B cell (primary cell): ENCODE measurements at regions not wholly inside any gene's neighbourhood (a gene's known extent, or its start where the extent isn't known, plus 50 kb on each side); places are given as distances from the start of the nearest gene placed in this dataset.

Experiments
- ATAC-seq: fragments of 200-7000 bp; cut with Tn5 transposase; one replicate; pipeline ENCODE4 v1.10.0; 2021; ENCODE audit warnings: low read depth, mild to moderate bottlenecking, moderate number of reproducible peaks, moderate library complexity
- CTCF ChIA-PET: fragments of 350-600 bp; sonication (Branson Sonifier 250); formaldehyde crosslinking; loops from one replicate; lab custom pipeline; 2021; ENCODE audit warnings: antibody characterized with exemption, inconsistent platforms; lab: Charles Lee
- POLR2A ChIA-PET: fragments of 350-600 bp; sonication (Branson Sonifier 250); formaldehyde crosslinking; loops from one replicate; lab custom pipeline; 2021; ENCODE audit warnings: antibody characterized with exemption; lab: Charles Lee
- DNase-seq: peaks from one replicate; pipeline ENCODE4 v3.0.0; 2013
- H2AFZ ChIP-seq: 2 replicates; pipeline ENCODE4 v1.6.1; 2012; ENCODE audit warnings: mild to moderate bottlenecking, low read depth, low read length; ENCODE audit not compliant: insufficient read depth, poor library complexity, severe bottlenecking
- H3K27ac ChIP-seq, 2 donors: 1 replicate in 1 of 2; 2 replicates in 1 of 2; pipeline ENCODE4 v1.5.1; 2012 to 2013; ENCODE audit warnings: low read length in 2 of 2, mild to moderate bottlenecking in 2 of 2, moderate library complexity in 1 of 2
- H3K27me3 ChIP-seq, 4 experiments: fragments of 200-600 bp in 1 of 4; sonication (generic) in 1 of 4; replicated peaks in 1 of 4; 1 replicate in 2 of 4; 2 replicates in 2 of 4; pipeline versions ENCODE4 v1.6.1 to v1.7.0; 2013 to 2016; ENCODE audit warnings: low read length in 3 of 4, mild to moderate bottlenecking in 2 of 4, mixed read lengths in 1 of 4, moderate library complexity in 1 of 4; ENCODE audit not compliant: insufficient read depth in 4 of 4, control insufficient read depth in 3 of 4; ENCODE audit errors: control extremely low read depth in 1 of 4
- H3K36me3 ChIP-seq, 2 experiments: replicated peaks in 1 of 2; 1 replicate in 1 of 2; 2 replicates in 1 of 2; pipeline versions ENCODE4 v1.6.1 to v1.7.1; 2013; ENCODE audit warnings: low read length in 1 of 2; ENCODE audit not compliant: insufficient read depth in 2 of 2, control insufficient read depth in 1 of 2; ENCODE audit errors: control extremely low read depth in 1 of 2, extremely low read depth in 1 of 2
- H3K4me1 ChIP-seq, 2 donors: fragments of 200-600 bp in 1 of 2; sonication (generic) in 1 of 2; 1 replicate in 1 of 2; 2 replicates in 1 of 2; pipeline versions ENCODE4 v1.5.1 to v1.6.1; 2013 to 2017; ENCODE audit warnings: low read length in 2 of 2; ENCODE audit not compliant: control insufficient read depth in 2 of 2, insufficient read depth in 2 of 2
- H3K4me2 ChIP-seq: replicated peaks from 2 replicates; pipeline ENCODE3; 2012; ENCODE audit warnings: mild to moderate bottlenecking, low read depth, low read length; ENCODE audit not compliant: poor library complexity, severe bottlenecking
- H3K4me3 ChIP-seq, 5 experiments: fragments of 200-600 bp in 1 of 5; sonication (generic) in 1 of 5; 1 replicate in 3 of 5; 2 replicates in 2 of 5; pipeline versions ENCODE4 v1.5.1 to v1.7.0; 2011 to 2016; ENCODE audit warnings: low read length in 4 of 5, mild to moderate bottlenecking in 4 of 5, low read depth in 2 of 5, control low read depth in 1 of 5, moderate library complexity in 1 of 5; ENCODE audit not compliant: insufficient read depth in 1 of 5; ENCODE audit errors: control extremely low read depth in 1 of 5, extremely low read depth in 1 of 5
- H3K79me2 ChIP-seq: fragments of 200-600 bp; sonication (generic); one replicate; pipeline ENCODE4 v1.6.0; 2016; ENCODE audit warnings: low read length; ENCODE audit not compliant: control insufficient read depth, insufficient read depth
- H3K9ac ChIP-seq: fragments of 200-600 bp; sonication (generic); 2 replicates; pipeline ENCODE4 v1.6.1; 2017; ENCODE audit warnings: mild to moderate bottlenecking, low read length, moderate library complexity
- H3K9me3 ChIP-seq, 3 donors: one replicate each; pipeline versions ENCODE4 v1.6.1 to v1.7.1; 2013; ENCODE audit warnings: low read length in 2 of 3; ENCODE audit not compliant: control insufficient read depth in 2 of 3, insufficient read depth in 1 of 3; ENCODE audit errors: control extremely low read depth in 1 of 3
- H4K20me1 ChIP-seq: 2 replicates; pipeline ENCODE4 v1.6.0; 2012; ENCODE audit warnings: mild to moderate bottlenecking, low read length; ENCODE audit not compliant: insufficient read depth, control insufficient read depth, poor library complexity, severe bottlenecking
- H3K27ac Mint-ChIP-seq: one replicate; pipeline ENCODE4 v1.8.0; 2021; ENCODE audit warnings: mixed read lengths
- H3K27me3 Mint-ChIP-seq: one replicate; pipeline ENCODE4 v1.8.0; 2021; ENCODE audit warnings: mixed read lengths
- H3K4me1 Mint-ChIP-seq: one replicate; pipeline ENCODE4 v1.8.0; 2021; ENCODE audit warnings: mixed read lengths
- H3K4me3 Mint-ChIP-seq: one replicate; pipeline ENCODE4 v1.8.0; 2021; ENCODE audit warnings: mixed read lengths
- H3K9me3 Mint-ChIP-seq: one replicate; pipeline ENCODE4 v1.8.0; 2022; ENCODE audit warnings: mixed read lengths; ENCODE audit not compliant: insufficient read depth
- CTCF ChIP-seq: fragments of 200-600 bp; IDR thresholded peaks from one replicate; pipeline ENCODE4 v1.8.0; 2022; ENCODE audit warnings: antibody characterized with exemption, mild to moderate bottlenecking
- EZH2 ChIP-seq: IDR thresholded peaks from 2 replicates; pipeline ENCODE4 v1.6.1; 2012; ENCODE audit warnings: borderline replicate concordance, low read depth, mild to moderate bottlenecking, moderate library complexity, low read length; ENCODE audit not compliant: insufficient read depth, poor library complexity, severe bottlenecking
- WGBS: methylation state at CpG from one replicate; pipeline ENCODE4 v1.1.5; 2013; ENCODE audit warnings: missing lambda C conversion rate; ENCODE audit not compliant: insufficient coverage; 5-methylcytosine and 5-hydroxymethylcytosine counted together
- intact Hi-C: fragments of 100-400 bp; cut with micrococcal nuclease; formaldehyde crosslinking; loops from one replicate; pipeline ENCODE4 v1.10.0; 2022

DNA sequence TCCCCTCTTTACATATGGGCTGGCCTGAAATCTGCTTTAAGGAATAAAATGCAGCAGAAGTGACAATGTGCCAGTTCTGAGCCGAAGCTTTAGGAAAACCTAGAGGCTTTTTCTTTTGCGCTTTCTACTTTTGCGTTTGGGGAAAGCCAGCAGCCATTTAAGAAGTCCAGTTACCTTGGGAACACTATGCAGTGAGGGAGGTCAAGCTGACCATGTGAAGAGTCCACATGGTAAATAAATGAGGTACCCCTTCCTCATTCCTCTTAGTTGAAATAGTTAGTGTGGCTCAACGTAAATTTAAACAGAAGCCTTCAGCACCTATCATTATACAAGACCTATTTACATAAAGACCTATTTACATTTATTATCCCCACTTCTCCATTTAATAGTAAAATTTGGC, 78.5 kb downstream of the TFPI2 start:
- Histone ChIP-seq H3K79me2 (no peaks in the 10 kb centered on the region), H3K4me3 (no peak overlapping the region), H2AFZ (no peak overlapping the region), H3K4me1 (no peaks in the 10 kb centered on the region), H3K4me2 (no peak overlapping the region), H3K36me3 (no peaks in the 10 kb centered on the region), H3K27me3 (peaks cover 0 to 2% (median 0%) of the 10 kb centered on the region in 4 experiments), H3K27ac (no peak overlapping the region), H3K9me3 (no peaks in the 10 kb centered on the region), H4K20me1 (no peaks in the 10 kb centered on the region), H3K9ac (no peak overlapping the region)
- WGBS: 100% methylated on average over 2 of the region's 4 CpGs
- Mint-ChIP-seq H3K4me3 (no peak overlapping the region), H3K4me1 (no peaks in the 10 kb centered on the region), H3K27ac (no peak overlapping the region), H3K9me3 (no peaks in the 10 kb centered on the region), H3K27me3 (no peaks in the 10 kb centered on the region)
- TF ChIP-seq CTCF (no peak), EZH2 (no peak)
- ChIA-PET POLR2A (no interaction called here), CTCF (no interaction called here)
- no peak for DNase-seq
- ATAC-seq: no peak
- intact Hi-C loops: loop anchor here (10.0 kb wide), 1 partner anchor 413 kb away; no protein-coding TSS in a partner anchor

- TF ChIP-seq CTCF: no peak
- no peak for TF ChIP-seq EZH2
- H3K9ac ChIP-seq: no peak overlapping the region
- Mint-ChIP-seq H3K4me3 (no peak overlapping the region), H3K4me1 (no peaks in the 10 kb centered on the region), H3K27ac (no peak overlapping the region), H3K27me3 (no peaks in the 10 kb centered on the region), H3K9me3 (no peaks in the 10 kb centered on the region)
- no peaks in the 10 kb centered on the region for H3K27me3 ChIP-seq
- CTCF ChIA-PET: no interaction called here
- no peak overlapping the region for H3K27ac ChIP-seq
- H3K9me3 ChIP-seq: no peaks in the 10 kb centered on the region
- H3K4me2 ChIP-seq: no peak overlapping the region
- H4K20me1 ChIP-seq: no peaks in the 10 kb centered on the region
- intact Hi-C loops: loop anchor here (10.0 kb wide), 1 partner anchor 414 kb away; no protein-coding TSS in a partner anchor
- H3K79me2 ChIP-seq: no peaks in the 10 kb centered on the region
- no peaks in the 10 kb centered on the region for H3K36me3 ChIP-seq
- H3K4me1 ChIP-seq: no peaks in the 10 kb centered on the region
- ATAC-seq (no peak), DNase-seq (no peak)
- POLR2A ChIA-PET: no interaction called here
- H3K4me3 ChIP-seq: no peak overlapping the region
- H2AFZ ChIP-seq: no peak overlapping the region
Observed at GRCh38 chr7:93811198-93811597, 79.4 kb downstream of the TFPI2 start.
